Fibroblast of the aortic adventitia (primary cell): ENCODE measurements at regions not wholly inside any gene's neighbourhood (a gene's known extent, or its start where the extent isn't known, plus 50 kb on each side); places are given as distances from the start of the nearest gene placed in this dataset.

Source experiments
- DNase-seq: peaks from one replicate; pipeline ENCODE4 v3.0.0-alpha.2; 2010; ENCODE audit warnings: low read depth
- H3K4me3 ChIP-seq: 2 replicates; pipeline ENCODE4 v1.5.1; 2011; ENCODE audit warnings: low read depth, mild to moderate bottlenecking, control low read depth, low read length, moderate library complexity
- TF ChIP-seq, protein P1 (sequence below): IDR thresholded peaks from 2 replicates; pipeline ENCODE4 v1.5.1; 2011; ENCODE audit warnings: mild to moderate bottlenecking, low read length, control low read depth, inconsistent platforms; ENCODE audit not compliant: insufficient read depth

DNA sequence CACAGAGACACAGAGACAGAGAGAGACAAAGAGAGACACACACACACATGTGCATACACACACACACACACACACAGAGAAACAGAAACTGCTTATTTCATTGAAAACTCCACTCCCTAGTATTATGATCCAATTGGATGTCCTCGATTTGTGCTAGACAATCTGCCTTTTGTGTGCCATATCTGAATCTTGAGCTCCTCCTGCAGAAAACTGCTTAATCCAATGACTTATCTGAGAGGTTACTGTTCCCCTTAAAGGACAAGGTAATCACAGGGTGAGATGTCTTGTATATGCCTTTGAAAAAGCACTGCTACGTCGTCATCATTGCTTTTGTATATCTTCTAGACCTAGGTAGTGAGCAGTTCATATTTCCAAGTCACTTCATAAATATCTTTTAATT, 371.5 kb downstream of the LRIG3 start:
- no peak for DNase-seq
- TF ChIP-seq, protein P1, sequence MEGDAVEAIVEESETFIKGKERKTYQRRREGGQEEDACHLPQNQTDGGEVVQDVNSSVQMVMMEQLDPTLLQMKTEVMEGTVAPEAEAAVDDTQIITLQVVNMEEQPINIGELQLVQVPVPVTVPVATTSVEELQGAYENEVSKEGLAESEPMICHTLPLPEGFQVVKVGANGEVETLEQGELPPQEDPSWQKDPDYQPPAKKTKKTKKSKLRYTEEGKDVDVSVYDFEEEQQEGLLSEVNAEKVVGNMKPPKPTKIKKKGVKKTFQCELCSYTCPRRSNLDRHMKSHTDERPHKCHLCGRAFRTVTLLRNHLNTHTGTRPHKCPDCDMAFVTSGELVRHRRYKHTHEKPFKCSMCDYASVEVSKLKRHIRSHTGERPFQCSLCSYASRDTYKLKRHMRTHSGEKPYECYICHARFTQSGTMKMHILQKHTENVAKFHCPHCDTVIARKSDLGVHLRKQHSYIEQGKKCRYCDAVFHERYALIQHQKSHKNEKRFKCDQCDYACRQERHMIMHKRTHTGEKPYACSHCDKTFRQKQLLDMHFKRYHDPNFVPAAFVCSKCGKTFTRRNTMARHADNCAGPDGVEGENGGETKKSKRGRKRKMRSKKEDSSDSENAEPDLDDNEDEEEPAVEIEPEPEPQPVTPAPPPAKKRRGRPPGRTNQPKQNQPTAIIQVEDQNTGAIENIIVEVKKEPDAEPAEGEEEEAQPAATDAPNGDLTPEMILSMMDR = no peak
- H3K4me3 ChIP-seq = no peak overlapping the region

DNA sequence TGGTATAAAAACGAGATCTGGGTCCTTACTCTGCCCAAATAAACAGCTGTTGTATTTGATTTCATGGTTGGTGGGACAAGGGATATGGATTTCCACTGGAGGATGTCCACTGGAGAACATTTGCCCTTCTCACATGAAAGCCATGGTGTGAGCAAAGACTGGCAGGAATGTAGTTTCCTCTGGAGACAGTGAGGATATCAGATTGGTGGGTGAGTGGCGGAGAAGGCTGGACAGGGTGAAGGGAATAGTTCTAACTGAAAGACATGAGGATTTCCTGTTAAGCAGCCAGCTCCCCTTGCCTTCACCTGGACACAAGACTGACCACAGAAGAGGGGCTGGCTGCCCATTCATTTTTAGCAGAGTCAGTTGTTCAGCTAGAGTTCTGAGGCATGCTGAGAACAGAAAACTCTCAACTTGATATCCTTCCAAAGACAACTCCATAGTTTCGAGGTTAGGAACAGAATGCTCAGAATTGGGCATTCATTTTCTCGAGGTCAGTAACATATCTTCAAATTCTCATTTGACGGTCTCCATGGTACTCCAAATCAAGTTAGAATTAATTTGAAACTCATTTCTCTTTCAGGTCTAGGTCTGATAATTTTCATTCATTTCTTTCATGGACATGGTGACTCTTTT, 365.7 kb downstream of the LRIG3 start:
- no peak for DNase-seq
- TF ChIP-seq, protein P1 = no peak
- H3K4me3 ChIP-seq = no peak overlapping the region

DNA sequence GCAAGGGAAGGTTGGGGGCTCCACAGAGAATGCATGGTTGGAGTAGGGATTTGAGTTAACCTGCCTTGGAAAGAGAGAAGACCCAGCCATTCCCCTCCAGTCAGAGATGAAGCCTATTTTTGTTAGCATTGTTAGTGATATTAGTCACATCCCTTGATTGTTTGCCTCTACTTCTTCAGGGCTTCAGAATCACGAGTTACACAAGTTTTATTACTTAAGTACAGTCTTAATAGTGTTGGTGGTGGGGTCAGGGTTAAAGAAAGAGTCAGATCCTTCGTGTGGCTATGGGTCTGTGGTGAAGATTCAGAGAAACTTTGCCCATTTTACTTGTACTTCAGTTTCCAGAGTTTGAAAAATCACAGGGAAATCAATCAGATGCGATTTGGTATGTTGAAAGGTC, 363.1 kb downstream of the LRIG3 start:
- peak; percentile 88 for DNase-seq
- TF ChIP-seq, protein P1 = no peak
- no peak overlapping the region for H3K4me3 ChIP-seq

DNA sequence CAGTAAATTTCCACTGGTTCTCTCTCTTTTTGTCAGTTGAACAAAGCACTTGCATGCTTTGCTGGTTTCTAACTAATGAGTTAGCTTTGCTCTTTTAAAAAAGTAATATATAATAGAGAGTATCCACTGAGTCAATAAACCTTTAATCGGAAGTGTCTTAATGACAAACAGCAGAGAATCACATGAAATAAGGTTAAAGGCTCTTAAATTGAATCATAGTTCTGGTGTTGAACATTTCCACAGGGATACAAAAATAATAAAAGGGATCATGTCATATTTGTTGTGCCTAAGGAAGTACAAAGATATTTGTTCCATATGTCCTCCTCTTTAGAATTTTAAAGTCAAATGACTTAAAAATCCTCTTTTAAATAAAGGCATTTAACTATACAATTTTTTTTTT, 362.6 kb downstream of the LRIG3 start:
- H3K4me3 ChIP-seq = no peak overlapping the region
- no peak for DNase-seq
- TF ChIP-seq, protein P1 = no peak

DNA sequence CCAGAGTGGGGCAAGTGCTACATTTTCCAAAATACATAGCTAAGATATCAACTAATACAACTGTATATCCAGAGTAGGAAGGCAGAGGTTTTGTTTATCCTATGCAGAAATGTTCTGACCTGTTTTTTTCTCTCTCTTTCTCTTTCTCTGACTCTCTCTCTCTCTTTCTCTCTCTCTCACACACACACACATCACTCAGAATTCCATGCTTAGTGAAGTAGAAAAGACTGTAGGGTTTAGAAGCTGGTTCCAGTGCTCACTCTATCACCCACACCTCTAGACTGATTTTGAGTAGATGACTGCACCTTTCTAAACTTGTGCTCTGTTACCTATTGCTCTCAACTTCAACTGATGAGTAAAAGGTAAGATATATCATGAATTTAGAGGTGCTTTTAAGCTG, 356.7 kb downstream of the LRIG3 start:
- no peak overlapping the region for H3K4me3 ChIP-seq
- TF ChIP-seq, protein P1 = no peak
- no peak for DNase-seq

DNA sequence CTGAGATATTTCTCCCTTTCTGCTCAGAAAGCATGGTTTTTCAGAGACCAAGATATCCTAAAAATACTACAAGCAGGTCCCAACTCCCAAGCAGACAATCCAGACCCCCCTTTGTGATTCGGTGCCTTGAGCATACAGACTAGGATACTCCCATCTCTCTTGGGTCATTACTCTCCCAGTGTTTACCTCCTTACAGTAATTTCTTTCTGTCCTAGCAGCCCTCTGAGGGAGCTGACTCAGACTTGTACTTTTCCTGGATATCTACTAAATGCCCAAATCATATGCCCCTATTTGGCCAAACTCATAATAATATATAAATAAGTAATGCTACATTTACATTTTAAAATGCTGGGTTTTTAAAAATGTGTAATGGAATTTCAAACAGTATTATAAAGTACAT, 355.6 kb downstream of the LRIG3 start:
- no peak overlapping the region for H3K4me3 ChIP-seq
- DNase-seq = peak; percentile 16
- TF ChIP-seq, protein P1 = no peak

DNA sequence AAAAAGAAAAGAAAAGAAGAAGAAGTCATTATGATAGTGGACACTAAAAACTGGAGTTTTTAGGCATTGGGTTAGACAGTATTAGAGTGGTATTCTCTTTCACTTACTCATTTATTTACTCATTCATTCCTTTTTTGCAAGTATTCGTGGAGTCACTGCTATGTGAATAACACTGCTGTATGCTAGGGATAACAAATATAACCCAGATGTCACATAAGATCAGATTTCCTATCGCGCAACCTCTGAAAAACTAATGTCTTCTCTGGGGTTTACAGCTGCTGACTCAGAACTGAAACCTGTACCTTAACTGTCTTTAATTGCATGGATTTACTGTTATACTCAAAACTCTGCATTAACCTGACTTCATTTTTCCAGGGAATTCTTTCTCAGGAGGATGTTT, 353.7 kb downstream of the LRIG3 start:
- TF ChIP-seq, protein P1 = no peak
- DNase-seq = peak; percentile 11
- no peak overlapping the region for H3K4me3 ChIP-seq
